ENCODE measurements at regions not wholly inside any gene's neighbourhood (a gene's known extent, or its start where the extent isn't known, plus 50 kb on each side); places are given as distances from the start of the nearest gene placed in this dataset.

GRCh38 chr12:81811778-81812125, 52.6 kb upstream of the PPFIA2 start:
- H3K36me3 ChIP-seq (replicated peaks in 1 of 2): no peaks in the 10 kb centered on the region
- no peak for DNase-seq
- no peak overlapping the region for H3K4me3 ChIP-seq
- H3K27me3 ChIP-seq: no peaks in the 10 kb centered on the region
- intact Hi-C loops (cut with DNase I): no loop called here
- peaks cover 0 to 10% of the 10 kb centered on the region in 2 donors for H3K4me1 ChIP-seq (replicated peaks in 1 of 2)
- 56 to 96% (median 80%) methylated on average over 4 to 5 of the region's 5 CpGs for WGBS, 4 donors
- TF ChIP-seq CTCF (IDR thresholded peaks at IDR 0.05): no peak
- no peaks in the 10 kb centered on the region for H3K9me3 ChIP-seq (replicated peaks in 1 of 3)
- H3K27ac ChIP-seq: no peak overlapping the region

GRCh38 chr12:81811061-81811777, 52.1 kb upstream of the PPFIA2 start:
- no peaks in the 10 kb centered on the region for H3K36me3 ChIP-seq (replicated peaks in 1 of 2)
- DNase-seq: no peak
- H3K27ac ChIP-seq: no peak overlapping the region
- peaks cover 0 to 10% of the 10 kb centered on the region in 2 donors for H3K4me1 ChIP-seq (replicated peaks in 1 of 2)
- H3K27me3 ChIP-seq: no peaks in the 10 kb centered on the region
- H3K9me3 ChIP-seq (replicated peaks in 1 of 3): no peaks in the 10 kb centered on the region
- intact Hi-C loops (cut with DNase I): no loop called here
- no peak overlapping the region for H3K4me3 ChIP-seq
- WGBS, 4 donors: 77 to 83% (median 80%) methylated on average over 5 to 7 of the region's 7 CpGs
- TF ChIP-seq CTCF (IDR thresholded peaks at IDR 0.05): no peak
- no peak for TF ChIP-seq POLR2A (IDR thresholded peaks at IDR 0.05)

- TF ChIP-seq CTCF (IDR thresholded peaks at IDR 0.05) (no peak), POLR2A (IDR thresholded peaks at IDR 0.05) (no peak)
- WGBS, 4 donors: 23 to 33% (median 31%) methylated on average over 4 of the region's 4 CpGs
- intact Hi-C loops (cut with DNase I): no loop called here
- Histone ChIP-seq H3K4me3 (no peak overlapping the region), H3K9me3 (replicated peaks in 1 of 3) (no peaks in the 10 kb centered on the region), H3K27me3 (no peaks in the 10 kb centered on the region), H3K27ac (peak overlapping the region in 1 of 5 donors; percentile 69), H3K36me3 (replicated peaks in 1 of 2) (no peaks in the 10 kb centered on the region), H3K4me1 (replicated peaks in 1 of 2) (peaks cover 0 to 10% of the 10 kb centered on the region in 2 donors)
- no peak for DNase-seq
Measured at GRCh38 chr12:81809829-81810595, 50.9 kb upstream of the PPFIA2 start.

GRCh38 chr12:81809113-81809777, 50.1 kb upstream of the PPFIA2 start:
- no peak overlapping the region for H3K27ac ChIP-seq
- 66 to 71% (median 70%) methylated on average over 4 of the region's 4 CpGs for WGBS, 4 donors

More at GRCh38 chr12:81809113-81809777, 50.1 kb upstream of the PPFIA2 start:
- H3K9me3 ChIP-seq (replicated peaks in 1 of 3): no peaks in the 10 kb centered on the region
- peaks cover 0 to 10% of the 10 kb centered on the region in 2 donors for H3K4me1 ChIP-seq (replicated peaks in 1 of 2)
- no peaks in the 10 kb centered on the region for H3K27me3 ChIP-seq
- H3K36me3 ChIP-seq (replicated peaks in 1 of 2): no peaks in the 10 kb centered on the region
- intact Hi-C loops (cut with DNase I): no loop called here
- H3K4me3 ChIP-seq: no peak overlapping the region
- no peak for TF ChIP-seq POLR2A (IDR thresholded peaks at IDR 0.05)
- no peak for TF ChIP-seq CTCF (IDR thresholded peaks at IDR 0.05)
- no peak for DNase-seq

Data from adrenal gland (tissue), 9 donors.